ENCODE measurements at regions not wholly inside any gene's neighbourhood (a gene's known extent, or its start where the extent isn't known, plus 50 kb on each side); places are given as distances from the start of the nearest gene placed in this dataset.

DNA sequence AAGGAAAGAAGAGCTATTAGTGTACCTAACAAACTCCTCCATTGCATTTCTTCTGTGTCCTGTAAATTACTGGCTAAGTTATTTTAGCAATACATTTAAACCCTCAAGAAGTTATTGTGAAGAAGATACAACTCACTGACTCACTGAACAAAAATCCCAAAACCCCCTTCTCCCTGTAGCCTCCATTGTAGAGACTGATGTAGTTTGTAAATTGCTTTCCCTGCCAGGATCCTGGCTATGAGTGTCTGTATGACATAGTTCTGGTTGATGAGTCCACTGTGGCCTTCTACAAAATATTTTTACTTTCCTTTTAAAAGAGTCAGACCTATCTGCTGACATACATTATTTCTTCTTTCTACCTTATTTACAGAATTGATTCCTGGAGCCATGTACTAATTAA lies 155.6 kb downstream of the SLC6A15 start:
- TF ChIP-seq, protein P1, sequence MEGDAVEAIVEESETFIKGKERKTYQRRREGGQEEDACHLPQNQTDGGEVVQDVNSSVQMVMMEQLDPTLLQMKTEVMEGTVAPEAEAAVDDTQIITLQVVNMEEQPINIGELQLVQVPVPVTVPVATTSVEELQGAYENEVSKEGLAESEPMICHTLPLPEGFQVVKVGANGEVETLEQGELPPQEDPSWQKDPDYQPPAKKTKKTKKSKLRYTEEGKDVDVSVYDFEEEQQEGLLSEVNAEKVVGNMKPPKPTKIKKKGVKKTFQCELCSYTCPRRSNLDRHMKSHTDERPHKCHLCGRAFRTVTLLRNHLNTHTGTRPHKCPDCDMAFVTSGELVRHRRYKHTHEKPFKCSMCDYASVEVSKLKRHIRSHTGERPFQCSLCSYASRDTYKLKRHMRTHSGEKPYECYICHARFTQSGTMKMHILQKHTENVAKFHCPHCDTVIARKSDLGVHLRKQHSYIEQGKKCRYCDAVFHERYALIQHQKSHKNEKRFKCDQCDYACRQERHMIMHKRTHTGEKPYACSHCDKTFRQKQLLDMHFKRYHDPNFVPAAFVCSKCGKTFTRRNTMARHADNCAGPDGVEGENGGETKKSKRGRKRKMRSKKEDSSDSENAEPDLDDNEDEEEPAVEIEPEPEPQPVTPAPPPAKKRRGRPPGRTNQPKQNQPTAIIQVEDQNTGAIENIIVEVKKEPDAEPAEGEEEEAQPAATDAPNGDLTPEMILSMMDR (IDR thresholded peaks at IDR 0.05; ENCODE audit: unreplicated experiment), result no peak
- H3K27me3 Mint-ChIP-seq, result no peaks in the 10 kb centered on the region
- DNase-seq (ENCODE audit: low spot score, unreplicated experiment), result no peak
- no peak overlapping the region for H3K27ac Mint-ChIP-seq
- no peaks in the 10 kb centered on the region for H3K36me3 Mint-ChIP-seq (ENCODE audit: insufficient read depth)
- H3K4me1 Mint-ChIP-seq (ENCODE audit: low read depth), result no peaks in the 10 kb centered on the region
- H3K4me3 Mint-ChIP-seq (ENCODE audit: low read depth), result no peak overlapping the region
- H3K9me3 Mint-ChIP-seq (ENCODE audit: low read depth), result no peaks in the 10 kb centered on the region

DNA sequence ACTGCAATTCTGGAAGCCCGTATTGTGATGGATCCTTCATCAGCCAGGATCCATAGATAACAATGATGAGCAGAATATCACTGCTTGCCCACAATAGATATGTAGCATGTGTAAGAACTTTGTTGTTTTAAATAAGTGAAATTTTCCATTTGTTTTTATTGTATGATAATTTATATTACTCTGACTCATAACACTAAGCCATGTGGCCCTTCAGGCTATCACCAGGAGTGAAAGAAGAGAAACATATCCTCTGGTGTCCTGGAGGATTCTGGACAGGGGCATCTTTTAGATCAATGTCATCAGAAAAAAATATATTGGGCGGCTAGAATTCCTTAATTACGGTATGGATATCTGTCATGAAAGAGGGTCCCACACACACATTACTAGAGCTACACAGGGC lies 167.5 kb downstream of the SLC6A15 start:
- H3K27ac Mint-ChIP-seq, result no peak overlapping the region
- no peaks in the 10 kb centered on the region for H3K27me3 Mint-ChIP-seq
- TF ChIP-seq, protein P1 (IDR thresholded peaks at IDR 0.05; ENCODE audit: unreplicated experiment), result no peak
- no peaks in the 10 kb centered on the region for H3K9me3 Mint-ChIP-seq (ENCODE audit: low read depth)
- H3K36me3 Mint-ChIP-seq (ENCODE audit: insufficient read depth), result no peaks in the 10 kb centered on the region
- H3K4me1 Mint-ChIP-seq (ENCODE audit: low read depth), result no peaks in the 10 kb centered on the region
- H3K4me3 Mint-ChIP-seq (ENCODE audit: low read depth), result no peak overlapping the region
- DNase-seq (ENCODE audit: low spot score, unreplicated experiment), result no peak

DNA sequence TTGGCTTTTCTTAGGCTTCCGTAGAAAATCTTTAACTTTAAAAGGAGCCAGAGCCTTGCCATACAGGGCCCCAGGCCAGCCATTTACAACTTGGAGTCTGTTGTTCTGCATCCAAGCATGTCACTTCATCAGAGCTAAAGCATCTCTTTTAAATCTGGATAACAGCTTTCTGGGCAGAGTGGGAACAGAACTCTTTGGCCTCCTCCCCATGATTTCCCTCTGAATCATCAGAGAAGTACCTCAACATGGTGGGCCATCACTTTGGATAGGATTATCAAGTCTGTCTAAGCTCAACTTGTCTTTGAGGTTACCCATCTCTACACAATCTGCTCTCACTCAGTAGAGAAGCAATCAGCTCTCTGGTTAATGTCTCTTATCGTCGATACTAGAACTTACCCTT lies 170.9 kb downstream of the SLC6A15 start:
- DNase-seq (ENCODE audit: low spot score, unreplicated experiment), result no peak
- Mint-ChIP-seq H3K4me3 (ENCODE audit: low read depth) (no peak overlapping the region), H3K27ac (no peak overlapping the region), H3K4me1 (ENCODE audit: low read depth) (no peaks in the 10 kb centered on the region), H3K9me3 (ENCODE audit: low read depth) (no peaks in the 10 kb centered on the region), H3K27me3 (no peaks in the 10 kb centered on the region), H3K36me3 (ENCODE audit: insufficient read depth) (no peaks in the 10 kb centered on the region)
- TF ChIP-seq, protein P1 (IDR thresholded peaks at IDR 0.05; ENCODE audit: unreplicated experiment), result no peak

DNA sequence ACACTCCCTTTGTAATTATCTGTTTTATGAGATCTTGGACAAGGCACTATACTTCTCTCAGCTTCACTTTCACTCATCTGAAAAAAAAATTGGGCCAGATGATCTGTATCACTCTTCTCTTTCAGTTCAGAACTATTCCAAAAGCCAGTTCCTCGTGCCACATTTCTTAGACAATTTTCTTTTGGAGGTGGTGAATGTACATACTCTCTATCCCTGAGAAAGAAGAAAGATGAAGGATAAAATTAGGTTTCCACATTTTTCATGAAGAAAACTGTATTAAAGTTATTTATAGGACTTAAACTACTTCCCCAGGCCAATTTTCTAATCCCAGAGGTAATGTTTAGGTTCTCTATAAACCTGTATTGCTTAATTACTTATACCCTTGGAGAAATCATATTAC lies 171.6 kb downstream of the SLC6A15 start:
- no peaks in the 10 kb centered on the region for H3K36me3 Mint-ChIP-seq (ENCODE audit: insufficient read depth)
- no peaks in the 10 kb centered on the region for H3K27me3 Mint-ChIP-seq
- no peaks in the 10 kb centered on the region for H3K4me1 Mint-ChIP-seq (ENCODE audit: low read depth)
- TF ChIP-seq, protein P1 (IDR thresholded peaks at IDR 0.05; ENCODE audit: unreplicated experiment), result no peak
- H3K9me3 Mint-ChIP-seq (ENCODE audit: low read depth), result no peaks in the 10 kb centered on the region
- no peak overlapping the region for H3K4me3 Mint-ChIP-seq (ENCODE audit: low read depth)
- no peak overlapping the region for H3K27ac Mint-ChIP-seq
- no peak for DNase-seq (ENCODE audit: low spot score, unreplicated experiment)

DNA sequence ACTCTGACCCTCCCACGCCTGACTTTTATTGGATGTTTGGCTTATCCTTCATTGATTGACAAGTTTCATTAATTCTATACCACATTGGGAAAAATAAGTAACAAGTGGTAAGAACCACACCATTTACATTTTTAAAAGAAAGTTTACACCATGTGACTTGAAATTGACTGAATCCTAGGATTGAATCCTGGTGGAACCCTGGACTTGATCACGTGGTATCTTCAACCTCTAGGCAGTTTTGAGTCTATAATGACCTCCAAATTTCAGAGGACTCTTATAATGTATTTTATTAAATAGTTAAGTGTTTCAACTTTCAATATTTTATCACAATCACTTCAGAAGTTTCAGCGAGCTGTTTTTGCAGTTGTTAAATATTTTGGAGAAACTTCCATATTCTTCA lies 172.0 kb downstream of the SLC6A15 start:
- no peaks in the 10 kb centered on the region for H3K4me1 Mint-ChIP-seq (ENCODE audit: low read depth)
- H3K4me3 Mint-ChIP-seq (ENCODE audit: low read depth), result no peak overlapping the region
- no peaks in the 10 kb centered on the region for H3K36me3 Mint-ChIP-seq (ENCODE audit: insufficient read depth)
- TF ChIP-seq, protein P1 (IDR thresholded peaks at IDR 0.05; ENCODE audit: unreplicated experiment), result no peak
- H3K9me3 Mint-ChIP-seq (ENCODE audit: low read depth), result no peaks in the 10 kb centered on the region
- H3K27ac Mint-ChIP-seq, result no peak overlapping the region
- no peak for DNase-seq (ENCODE audit: low spot score, unreplicated experiment)
- no peaks in the 10 kb centered on the region for H3K27me3 Mint-ChIP-seq

All from progenitor cell of endocrine pancreas (in vitro differentiated cells).